ENCODE measurements at regions not wholly inside any gene's neighbourhood (a gene's known extent, or its start where the extent isn't known, plus 50 kb on each side); places are given as distances from the start of the nearest gene placed in this dataset.

DNA sequence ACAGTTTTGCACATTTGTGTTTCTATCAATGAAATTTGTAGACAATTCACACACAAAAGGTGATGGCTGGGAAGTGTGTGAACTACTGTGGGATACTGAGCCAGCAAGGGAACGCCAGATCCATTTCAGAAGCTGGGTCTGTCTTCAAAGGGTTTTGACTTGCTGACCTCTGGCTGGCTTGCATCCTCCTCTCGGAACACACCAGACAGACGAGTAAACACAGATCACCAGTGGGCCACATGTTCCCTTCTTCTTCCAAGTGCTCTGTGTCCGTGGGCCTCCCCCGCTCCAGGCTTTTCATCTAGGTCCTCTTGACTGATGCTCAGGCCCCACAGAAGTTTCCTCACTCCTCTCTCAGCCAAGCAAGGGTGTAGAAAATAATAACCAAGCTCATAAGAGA, 122.2 kb upstream of the OSR1 start:
- no peak overlapping the region for H3K27ac Mint-ChIP-seq
- no peaks in the 10 kb centered on the region for H3K9me3 Mint-ChIP-seq
- H3K9me3 ChIP-seq (ENCODE audit: control insufficient read depth, low read length): no peaks in the 10 kb centered on the region
- H3K36me3 ChIP-seq (ENCODE audit: control insufficient read depth, insufficient read depth, low read length): no peaks in the 10 kb centered on the region
- no peak overlapping the region for H3K27ac ChIP-seq (ENCODE audit: low read depth, low read length)
- no peaks in the 10 kb centered on the region for H3K27me3 ChIP-seq (ENCODE audit: control insufficient read depth, insufficient read depth, low read length, poor library complexity, severe bottlenecking)
- DNase-seq: no peak
- H3K4me3 ChIP-seq (ENCODE audit: low read length): no peak overlapping the region
- H3K27me3 Mint-ChIP-seq (ENCODE audit: insufficient read depth): no peaks in the 10 kb centered on the region
- no peak overlapping the region for H3K4me3 Mint-ChIP-seq
- H3K4me1 Mint-ChIP-seq: no peaks in the 10 kb centered on the region
- WGBS, 2 experiments (ENCODE audit: insufficient coverage in 1 of 2, insufficient read length in 1 of 2): 89 to 100% methylated on average over 2 to 5 of the region's 5 CpGs
- H3K36me3 Mint-ChIP-seq (ENCODE audit: low read depth): no peaks in the 10 kb centered on the region
- TF ChIP-seq, protein P1, sequence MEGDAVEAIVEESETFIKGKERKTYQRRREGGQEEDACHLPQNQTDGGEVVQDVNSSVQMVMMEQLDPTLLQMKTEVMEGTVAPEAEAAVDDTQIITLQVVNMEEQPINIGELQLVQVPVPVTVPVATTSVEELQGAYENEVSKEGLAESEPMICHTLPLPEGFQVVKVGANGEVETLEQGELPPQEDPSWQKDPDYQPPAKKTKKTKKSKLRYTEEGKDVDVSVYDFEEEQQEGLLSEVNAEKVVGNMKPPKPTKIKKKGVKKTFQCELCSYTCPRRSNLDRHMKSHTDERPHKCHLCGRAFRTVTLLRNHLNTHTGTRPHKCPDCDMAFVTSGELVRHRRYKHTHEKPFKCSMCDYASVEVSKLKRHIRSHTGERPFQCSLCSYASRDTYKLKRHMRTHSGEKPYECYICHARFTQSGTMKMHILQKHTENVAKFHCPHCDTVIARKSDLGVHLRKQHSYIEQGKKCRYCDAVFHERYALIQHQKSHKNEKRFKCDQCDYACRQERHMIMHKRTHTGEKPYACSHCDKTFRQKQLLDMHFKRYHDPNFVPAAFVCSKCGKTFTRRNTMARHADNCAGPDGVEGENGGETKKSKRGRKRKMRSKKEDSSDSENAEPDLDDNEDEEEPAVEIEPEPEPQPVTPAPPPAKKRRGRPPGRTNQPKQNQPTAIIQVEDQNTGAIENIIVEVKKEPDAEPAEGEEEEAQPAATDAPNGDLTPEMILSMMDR (conservative IDR thresholded peaks at IDR 0.05): no peak
- no peak overlapping the region for H3K9ac ChIP-seq (ENCODE audit: extremely low read depth, low read length, poor library complexity, severe bottlenecking)
- no peaks in the 10 kb centered on the region for H3K4me1 ChIP-seq (ENCODE audit: control insufficient read depth, insufficient read depth, low read length)

GRCh38 chr2:19479666-19480065, 121.2 kb upstream of the OSR1 start:
- H3K9ac ChIP-seq (ENCODE audit: extremely low read depth, low read length, poor library complexity, severe bottlenecking): no peak overlapping the region
- H3K27me3 ChIP-seq (ENCODE audit: control insufficient read depth, insufficient read depth, low read length, poor library complexity, severe bottlenecking): no peaks in the 10 kb centered on the region
- H3K27ac ChIP-seq (ENCODE audit: low read depth, low read length): no peak overlapping the region
- no peaks in the 10 kb centered on the region for H3K9me3 ChIP-seq (ENCODE audit: control insufficient read depth, low read length)
- Mint-ChIP-seq H3K9me3 (no peaks in the 10 kb centered on the region), H3K27me3 (ENCODE audit: insufficient read depth) (no peaks in the 10 kb centered on the region), H3K4me1 (no peaks in the 10 kb centered on the region), H3K4me3 (no peak overlapping the region), H3K27ac (no peak overlapping the region), H3K36me3 (ENCODE audit: low read depth) (no peaks in the 10 kb centered on the region)
- TF ChIP-seq, protein P1 (conservative IDR thresholded peaks at IDR 0.05): no peak
- no peak overlapping the region for H3K4me3 ChIP-seq (ENCODE audit: low read length)
- WGBS, 2 experiments (ENCODE audit: insufficient coverage in 1 of 2, insufficient read length in 1 of 2): 88% methylated on average over 1 of the region's 1 CpG; no CpG with 5 or more reads in 1 of the 2 experiments
- no peaks in the 10 kb centered on the region for H3K4me1 ChIP-seq (ENCODE audit: control insufficient read depth, insufficient read depth, low read length)
- no peaks in the 10 kb centered on the region for H3K36me3 ChIP-seq (ENCODE audit: control insufficient read depth, insufficient read depth, low read length)
- DNase-seq: no peak

GRCh38 chr2:19478409-19478808, 120.0 kb upstream of the OSR1 start:
- no peak for DNase-seq
- no peaks in the 10 kb centered on the region for H3K9me3 Mint-ChIP-seq
- no peaks in the 10 kb centered on the region for H3K36me3 Mint-ChIP-seq (ENCODE audit: low read depth)
- no peaks in the 10 kb centered on the region for H3K27me3 Mint-ChIP-seq (ENCODE audit: insufficient read depth)
- H3K36me3 ChIP-seq (ENCODE audit: control insufficient read depth, insufficient read depth, low read length): no peaks in the 10 kb centered on the region
- no peaks in the 10 kb centered on the region for H3K4me1 Mint-ChIP-seq
- H3K9ac ChIP-seq (ENCODE audit: extremely low read depth, low read length, poor library complexity, severe bottlenecking): no peak overlapping the region
- no peak overlapping the region for H3K27ac Mint-ChIP-seq
- H3K27ac ChIP-seq (ENCODE audit: low read depth, low read length): no peak overlapping the region
- no peak overlapping the region for H3K4me3 Mint-ChIP-seq
- no peaks in the 10 kb centered on the region for H3K4me1 ChIP-seq (ENCODE audit: control insufficient read depth, insufficient read depth, low read length)
- H3K27me3 ChIP-seq (ENCODE audit: control insufficient read depth, insufficient read depth, low read length, poor library complexity, severe bottlenecking): no peaks in the 10 kb centered on the region
- no peaks in the 10 kb centered on the region for H3K9me3 ChIP-seq (ENCODE audit: control insufficient read depth, low read length)
- TF ChIP-seq, protein P1 (conservative IDR thresholded peaks at IDR 0.05): no peak
- 88% methylated on average over 1 of the region's 1 CpG; no CpG with 5 or more reads in 1 of the 2 experiments for WGBS, 2 experiments (ENCODE audit: insufficient coverage in 1 of 2, insufficient read length in 1 of 2)
- no peak overlapping the region for H3K4me3 ChIP-seq (ENCODE audit: low read length)
